DMS 273 treated with DMSO at 0.1 percent for 48 hours (cell line): ENCODE measurements at regions not wholly inside any gene's neighbourhood (a gene's known extent, or its start where the extent isn't known, plus 50 kb on each side); places are given as distances from the start of the nearest gene placed in this dataset.

Experiments
- DNase-seq: peaks from one replicate; lab custom pipeline; 2025; lab: John Stamatoyannopoulos, UW

GRCh38 chr9:107644733-107645463, 155.3 kb upstream of the KLF4 start:
- no peak for DNase-seq

GRCh38 chr9:107639426-107639825, 149.9 kb upstream of the KLF4 start:
- DNase-seq: peak; percentile 53

GRCh38 chr9:107638521-107639310, 149.1 kb upstream of the KLF4 start:
- DNase-seq: no peak

- DNase-seq: no peak
These were observed 148.2 kb upstream of the KLF4 start for GRCh38 chr9:107637421-107638420.

- DNase-seq: no peak
These were observed 147.2 kb upstream of the KLF4 start for GRCh38 chr9:107636571-107637381.

- no peak for DNase-seq
These were observed 146.2 kb upstream of the KLF4 start for GRCh38 chr9:107635803-107636174.

GRCh38 chr9:107635101-107635802, 145.7 kb upstream of the KLF4 start:
- no peak for DNase-seq

- no peak for DNase-seq
These were observed 143.8 kb upstream of the KLF4 start for GRCh38 chr9:107633406-107633805.

- DNase-seq: no peak
These were observed 143.1 kb upstream of the KLF4 start for GRCh38 chr9:107632661-107633060.

- DNase-seq: no peak
These were observed 142.6 kb upstream of the KLF4 start for GRCh38 chr9:107632216-107632615.

GRCh38 chr9:107631788-107632187, 142.2 kb upstream of the KLF4 start:
- DNase-seq: no peak

- DNase-seq: no peak
These were observed 140.6 kb upstream of the KLF4 start for GRCh38 chr9:107630156-107630555.

GRCh38 chr9:107628444-107628843, 138.9 kb upstream of the KLF4 start:
- no peak for DNase-seq

- DNase-seq: no peak
These were observed 138.2 kb upstream of the KLF4 start for GRCh38 chr9:107627781-107628180.

GRCh38 chr9:107626118-107626517, 136.5 kb upstream of the KLF4 start:
- DNase-seq: no peak

GRCh38 chr9:107625383-107625984, 135.9 kb upstream of the KLF4 start:
- DNase-seq: no peak

- no peak for DNase-seq
These were observed 134.8 kb upstream of the KLF4 start for GRCh38 chr9:107624234-107624948.

GRCh38 chr9:107621436-107621835, 131.9 kb upstream of the KLF4 start:
- DNase-seq: no peak

- DNase-seq: no peak
These were observed 131.2 kb upstream of the KLF4 start for GRCh38 chr9:107620801-107621200.

GRCh38 chr9:107620236-107620635, 130.7 kb upstream of the KLF4 start:
- DNase-seq: no peak
